ENCODE measurements at regions not wholly inside any gene's neighbourhood (a gene's known extent, or its start where the extent isn't known, plus 50 kb on each side); places are given as distances from the start of the nearest gene placed in this dataset.

GRCh38 chr1:56409112-56409691 is 170.2 kb downstream of the PLPP3 start (continued):
- no peak for TF ChIP-seq GPBP1L1 (CRISPR knock-in tag; IDR thresholded peaks at IDR 0.05)
- TF ChIP-seq, protein P1, sequence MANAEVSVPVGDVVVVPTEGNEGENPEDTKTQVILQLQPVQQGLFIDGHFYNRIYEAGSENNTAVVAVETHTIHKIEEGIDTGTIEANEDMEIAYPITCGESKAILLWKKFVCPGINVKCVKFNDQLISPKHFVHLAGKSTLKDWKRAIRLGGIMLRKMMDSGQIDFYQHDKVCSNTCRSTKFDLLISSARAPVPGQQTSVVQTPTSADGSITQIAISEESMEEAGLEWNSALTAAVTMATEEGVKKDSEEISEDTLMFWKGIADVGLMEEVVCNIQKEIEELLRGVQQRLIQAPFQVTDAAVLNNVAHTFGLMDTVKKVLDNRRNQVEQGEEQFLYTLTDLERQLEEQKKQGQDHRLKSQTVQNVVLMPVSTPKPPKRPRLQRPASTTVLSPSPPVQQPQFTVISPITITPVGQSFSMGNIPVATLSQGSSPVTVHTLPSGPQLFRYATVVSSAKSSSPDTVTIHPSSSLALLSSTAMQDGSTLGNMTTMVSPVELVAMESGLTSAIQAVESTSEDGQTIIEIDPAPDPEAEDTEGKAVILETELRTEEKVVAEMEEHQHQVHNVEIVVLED (CRISPR knock-in tag; IDR thresholded peaks at IDR 0.05; ENCODE audit: borderline replicate concordance): no peak
- TF ChIP-seq NFRKB (IDR thresholded peaks at IDR 0.05): no peak
- peak; percentile 90 for TF ChIP-seq STAG1 (CRISPR knock-in tag; IDR thresholded peaks at IDR 0.05)
- no peak for TF ChIP-seq ZNF670 (CRISPR knock-in tag; IDR thresholded peaks at IDR 0.05; ENCODE audit: borderline replicate concordance)
- no peak for TF ChIP-seq ARHGAP35 (CRISPR knock-in tag; IDR thresholded peaks at IDR 0.05; ENCODE audit: borderline replicate concordance)
- no peak for TF ChIP-seq EED (CRISPR knock-in tag; IDR thresholded peaks at IDR 0.05)
- no peak; the same call in 1 of the 2 replicates for TF ChIP-seq TFAP4 (IDR thresholded peaks at IDR 0.05; ENCODE audit: borderline replicate concordance, low read depth)
- TF ChIP-seq GPN1 (CRISPR knock-in tag; IDR thresholded peaks at IDR 0.05; ENCODE audit: borderline replicate concordance): no peak
- TF ChIP-seq SMC3 (IDR thresholded peaks at IDR 0.05; ENCODE audit: low read length): peak; percentile 84
- no peak for TF ChIP-seq SP140L (CRISPR knock-in tag; IDR thresholded peaks at IDR 0.05; ENCODE audit: borderline replicate concordance)
- TF ChIP-seq DMAP1 (CRISPR knock-in tag; IDR thresholded peaks at IDR 0.05): no peak
- no peak for TF ChIP-seq ZNF572 (CRISPR knock-in tag; IDR thresholded peaks at IDR 0.05)
- no peak for TF ChIP-seq ZSCAN30 (CRISPR knock-in tag; IDR thresholded peaks at IDR 0.05)
- TF ChIP-seq, protein P2, sequence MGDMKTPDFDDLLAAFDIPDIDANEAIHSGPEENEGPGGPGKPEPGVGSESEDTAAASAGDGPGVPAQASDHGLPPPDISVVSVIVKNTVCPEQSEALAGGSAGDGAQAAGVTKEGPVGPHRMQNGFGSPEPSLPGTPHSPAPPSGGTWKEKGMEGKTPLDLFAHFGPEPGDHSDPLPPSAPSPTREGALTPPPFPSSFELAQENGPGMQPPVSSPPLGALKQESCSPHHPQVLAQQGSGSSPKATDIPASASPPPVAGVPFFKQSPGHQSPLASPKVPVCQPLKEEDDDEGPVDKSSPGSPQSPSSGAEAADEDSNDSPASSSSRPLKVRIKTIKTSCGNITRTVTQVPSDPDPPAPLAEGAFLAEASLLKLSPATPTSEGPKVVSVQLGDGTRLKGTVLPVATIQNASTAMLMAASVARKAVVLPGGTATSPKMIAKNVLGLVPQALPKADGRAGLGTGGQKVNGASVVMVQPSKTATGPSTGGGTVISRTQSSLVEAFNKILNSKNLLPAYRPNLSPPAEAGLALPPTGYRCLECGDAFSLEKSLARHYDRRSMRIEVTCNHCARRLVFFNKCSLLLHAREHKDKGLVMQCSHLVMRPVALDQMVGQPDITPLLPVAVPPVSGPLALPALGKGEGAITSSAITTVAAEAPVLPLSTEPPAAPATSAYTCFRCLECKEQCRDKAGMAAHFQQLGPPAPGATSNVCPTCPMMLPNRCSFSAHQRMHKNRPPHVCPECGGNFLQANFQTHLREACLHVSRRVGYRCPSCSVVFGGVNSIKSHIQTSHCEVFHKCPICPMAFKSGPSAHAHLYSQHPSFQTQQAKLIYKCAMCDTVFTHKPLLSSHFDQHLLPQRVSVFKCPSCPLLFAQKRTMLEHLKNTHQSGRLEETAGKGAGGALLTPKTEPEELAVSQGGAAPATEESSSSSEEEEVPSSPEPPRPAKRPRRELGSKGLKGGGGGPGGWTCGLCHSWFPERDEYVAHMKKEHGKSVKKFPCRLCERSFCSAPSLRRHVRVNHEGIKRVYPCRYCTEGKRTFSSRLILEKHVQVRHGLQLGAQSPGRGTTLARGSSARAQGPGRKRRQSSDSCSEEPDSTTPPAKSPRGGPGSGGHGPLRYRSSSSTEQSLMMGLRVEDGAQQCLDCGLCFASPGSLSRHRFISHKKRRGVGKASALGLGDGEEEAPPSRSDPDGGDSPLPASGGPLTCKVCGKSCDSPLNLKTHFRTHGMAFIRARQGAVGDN (CRISPR knock-in tag; IDR thresholded peaks at IDR 0.05): peak; percentile 32; the same call in 1 of the 2 replicates
- TF ChIP-seq AKNA (CRISPR knock-in tag; IDR thresholded peaks at IDR 0.05; ENCODE audit: borderline replicate concordance): no peak
- TF ChIP-seq TEAD3 (CRISPR knock-in tag; optimal IDR thresholded peaks at IDR 0.05; ENCODE audit: borderline replicate concordance): peak; percentile 53
- TF ChIP-seq SP1 (IDR thresholded peaks at IDR 0.05): no peak
- TF ChIP-seq SP1 (CRISPR knock-in tag; IDR thresholded peaks at IDR 0.05): no peak
